ENCODE measurements at regions not wholly inside any gene's neighbourhood (a gene's known extent, or its start where the extent isn't known, plus 50 kb on each side); places are given as distances from the start of the nearest gene placed in this dataset.
"Not testable (repeated sequence)": the region's sequence is repeated elsewhere in the genome, so short reads cannot be mapped to it uniquely, and the experiment has no call there.

- peak; percentile 23 for ATAC-seq
- DNase-seq, result no peak
These were observed 147.2 kb upstream of the SFRP2 start for GRCh38 chr4:153936121-153936520.

GRCh38 chr4:153934688-153935017, 145.8 kb upstream of the SFRP2 start:
- DNase-seq, result no peak
- no peak for ATAC-seq

- no peak for ATAC-seq
- no peak for DNase-seq
These were observed 145.2 kb upstream of the SFRP2 start for GRCh38 chr4:153933915-153934687.

GRCh38 chr4:153931804-153932203, 142.9 kb upstream of the SFRP2 start:
- no peak for ATAC-seq
- DNase-seq, result no peak

GRCh38 chr4:153929675-153930074, 140.8 kb upstream of the SFRP2 start:
- ATAC-seq, result no peak

DNA sequence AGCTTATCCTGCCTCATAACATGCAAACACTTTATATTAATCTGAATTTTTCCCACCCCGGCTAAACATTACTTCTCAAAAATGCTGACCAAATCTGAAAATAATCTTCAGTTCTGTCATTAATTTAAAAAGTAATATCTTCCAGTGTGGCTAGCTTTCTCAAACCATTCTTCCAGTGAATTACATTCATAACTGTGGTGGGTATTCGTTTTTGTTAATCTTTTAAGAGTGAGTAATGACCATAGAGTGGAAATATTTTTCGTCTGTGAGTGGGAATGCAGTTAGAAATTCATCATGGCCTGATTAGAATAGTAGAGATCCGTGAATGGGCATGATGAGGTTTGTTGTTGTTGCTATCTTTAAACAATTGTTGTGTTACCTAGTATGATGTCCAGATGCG, 138.6 kb upstream of the SFRP2 start:
- DNase-seq (no peak), ATAC-seq (no peak)

More at GRCh38 chr4:153929675-153930074, 140.8 kb upstream of the SFRP2 start:
- no peak for DNase-seq

GRCh38 chr4:153922148-153922547, 133.3 kb upstream of the SFRP2 start:
- ATAC-seq, result peak; percentile 48
- no peak for DNase-seq

DNA sequence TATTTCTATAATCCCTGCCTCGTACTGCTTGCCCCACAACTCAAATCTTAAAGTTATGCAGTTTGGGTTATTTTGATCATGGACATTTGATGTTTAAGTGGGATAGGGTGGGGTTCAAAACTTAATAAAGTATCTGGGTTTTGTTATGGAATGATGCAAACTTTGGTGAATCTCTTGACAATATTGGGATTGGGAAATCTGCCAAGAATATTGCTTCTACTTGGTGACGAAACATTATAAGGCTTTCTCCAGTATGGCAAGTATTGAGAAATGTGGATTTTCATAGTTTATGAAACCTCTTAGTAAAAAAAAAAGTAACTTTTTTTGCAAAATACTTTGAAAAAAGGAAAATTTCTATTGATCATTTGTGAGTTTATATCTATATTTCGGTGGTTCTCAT, 130.8 kb upstream of the SFRP2 start:
- ATAC-seq, result no peak
- no peak for DNase-seq

- ATAC-seq (peak; percentile 96), DNase-seq (peak; percentile 54)
These were observed 127.4 kb upstream of the SFRP2 start for GRCh38 chr4:153916273-153916755.

DNA sequence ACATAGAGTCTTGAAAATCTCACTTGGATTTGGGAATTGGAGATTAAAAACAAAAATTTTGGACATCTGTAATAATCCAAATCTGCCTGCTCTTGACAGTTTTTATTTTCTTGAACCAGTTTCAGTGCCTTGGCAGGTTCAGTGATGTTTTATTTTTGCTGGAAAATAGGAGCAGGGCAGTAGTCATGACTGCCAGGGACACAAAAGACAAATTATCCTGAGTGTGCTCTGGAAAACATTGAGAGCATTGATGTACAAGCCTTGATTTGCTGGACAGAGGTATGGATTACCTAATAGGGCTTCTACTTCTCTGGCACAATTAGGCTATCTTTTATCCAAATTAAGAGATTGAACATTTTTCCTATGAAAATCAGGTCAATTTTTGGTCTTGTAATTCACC, 123.4 kb upstream of the SFRP2 start:
- ATAC-seq (no peak), DNase-seq (no peak)

DNA sequence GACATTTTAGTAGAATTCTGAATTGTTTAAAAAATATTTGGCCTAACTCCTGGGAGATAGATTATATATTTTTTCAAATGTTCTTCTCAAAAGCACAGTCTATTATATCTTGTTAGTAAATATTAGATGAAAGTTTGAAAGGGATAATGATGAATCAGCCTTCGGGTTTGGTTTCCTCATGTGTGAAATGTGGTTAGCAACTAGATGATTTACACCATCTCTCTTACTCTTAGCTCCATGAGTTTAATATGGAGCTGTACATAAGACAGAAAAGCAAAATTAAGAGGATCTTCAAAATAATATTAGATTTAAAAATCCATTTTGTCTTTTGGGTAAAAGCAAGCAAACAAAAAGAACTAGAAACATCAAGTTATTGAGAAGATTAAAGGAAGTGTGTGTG, 120.8 kb upstream of the SFRP2 start:
- ATAC-seq, result peak; percentile 65
- no peak for DNase-seq

GRCh38 chr4:153906231-153906630, 117.3 kb upstream of the SFRP2 start:
- ATAC-seq (no peak), DNase-seq (no peak)

DNA sequence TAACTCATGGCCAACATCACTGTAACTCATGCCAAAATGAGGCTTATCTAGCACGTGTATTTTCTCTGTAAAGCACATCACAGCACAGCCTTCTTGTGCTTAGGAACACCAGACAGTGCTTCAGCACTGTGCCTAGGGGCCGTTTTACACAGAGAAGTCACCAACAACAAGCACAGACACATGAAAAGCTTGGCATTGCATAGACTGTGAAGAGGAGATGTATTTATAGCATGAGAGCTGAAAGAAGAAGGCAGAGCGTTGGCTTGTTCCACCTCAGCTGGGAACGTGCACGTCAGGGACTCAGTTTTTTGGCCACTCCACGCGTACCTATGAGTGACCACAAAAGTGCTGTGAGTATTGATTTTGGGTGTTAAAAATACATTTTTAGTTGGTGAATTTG, 116.3 kb upstream of the SFRP2 start:
- ATAC-seq, result no peak
- DNase-seq, result no peak

DNA sequence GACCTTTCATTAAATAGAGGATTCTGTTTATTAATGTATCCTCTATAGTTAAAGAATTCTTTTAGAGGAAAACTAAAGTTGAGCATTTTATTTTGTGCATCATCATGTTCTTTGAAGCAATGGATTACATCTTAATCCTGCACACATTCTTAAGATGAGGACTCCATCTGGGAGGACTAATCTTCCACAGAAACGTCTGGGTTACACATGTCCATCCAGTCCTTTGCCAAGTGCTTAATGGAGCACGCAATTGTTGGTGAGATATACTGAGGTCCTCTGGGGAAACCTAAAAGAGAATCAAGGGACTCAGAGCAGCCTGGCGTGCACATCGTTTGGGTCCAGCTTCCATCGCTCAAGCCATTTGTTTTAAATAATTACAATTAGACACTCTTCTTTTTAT, 115.1 kb upstream of the SFRP2 start:
- no peak for ATAC-seq
- DNase-seq, result no peak

DNA sequence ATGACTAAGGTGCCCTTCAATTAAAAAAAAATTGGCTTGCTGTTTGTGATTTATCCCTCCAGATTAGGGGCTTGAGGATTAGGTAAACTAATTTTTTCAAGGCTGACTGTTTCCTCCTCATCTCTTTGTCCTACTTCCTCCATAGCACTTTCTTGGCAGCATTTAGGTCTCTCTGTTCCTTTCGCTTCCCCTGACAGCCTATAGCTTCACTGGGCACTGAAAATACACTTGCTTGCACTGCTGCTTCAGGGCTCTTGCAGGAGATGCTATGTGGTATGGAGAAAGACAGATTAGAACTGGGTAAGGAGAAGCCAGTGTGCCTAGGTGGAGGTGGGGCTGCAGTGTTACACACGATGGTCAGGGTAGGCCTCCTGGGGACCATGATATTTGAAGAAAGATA, 112.3 kb upstream of the SFRP2 start:
- ATAC-seq (no peak), DNase-seq (no peak)

DNA sequence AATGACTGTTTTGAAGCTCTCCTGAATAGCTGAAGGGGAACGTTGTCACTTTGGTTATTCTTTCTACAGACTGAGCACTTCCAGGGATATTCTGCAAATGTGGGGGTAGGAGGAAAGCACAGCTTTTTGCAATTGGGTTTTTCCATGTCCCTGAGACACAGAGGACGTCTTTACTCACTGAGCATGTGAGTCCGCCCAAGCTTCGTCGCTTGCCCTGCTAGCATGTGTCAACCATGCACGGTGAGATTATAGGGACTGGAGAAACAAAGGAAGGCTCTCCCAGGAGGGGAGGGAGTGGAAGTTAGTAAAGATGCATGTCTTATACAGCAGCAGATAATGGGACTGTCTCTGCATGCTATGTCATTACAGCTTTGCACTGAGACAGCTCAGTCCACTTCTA, 111.5 kb upstream of the SFRP2 start:
- ATAC-seq (no peak), DNase-seq (no peak)

GRCh38 chr4:153890761-153891160, 101.9 kb upstream of the SFRP2 start:
- no peak for ATAC-seq
- no peak for DNase-seq

DNA sequence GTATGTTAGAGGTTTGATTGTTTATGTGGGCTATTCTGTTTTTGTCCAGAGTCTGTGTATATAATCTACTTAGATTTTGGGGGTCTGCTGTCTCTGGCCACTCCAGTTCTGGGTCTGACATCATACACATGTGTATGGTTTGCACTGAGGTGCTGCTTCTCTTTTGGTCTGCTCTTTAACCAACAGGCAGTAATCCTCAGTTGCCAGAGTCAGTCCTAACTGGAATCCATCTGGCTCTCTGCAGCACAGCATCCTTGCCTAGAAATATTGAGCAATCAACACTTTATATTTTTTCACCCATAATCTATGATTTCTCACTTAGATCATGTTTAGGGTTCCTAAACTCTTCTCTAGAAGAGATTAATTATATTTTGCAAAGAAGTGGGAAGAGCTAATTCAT, 98.3 kb upstream of the SFRP2 start:
- ATAC-seq (no peak), DNase-seq (no peak)

DNA sequence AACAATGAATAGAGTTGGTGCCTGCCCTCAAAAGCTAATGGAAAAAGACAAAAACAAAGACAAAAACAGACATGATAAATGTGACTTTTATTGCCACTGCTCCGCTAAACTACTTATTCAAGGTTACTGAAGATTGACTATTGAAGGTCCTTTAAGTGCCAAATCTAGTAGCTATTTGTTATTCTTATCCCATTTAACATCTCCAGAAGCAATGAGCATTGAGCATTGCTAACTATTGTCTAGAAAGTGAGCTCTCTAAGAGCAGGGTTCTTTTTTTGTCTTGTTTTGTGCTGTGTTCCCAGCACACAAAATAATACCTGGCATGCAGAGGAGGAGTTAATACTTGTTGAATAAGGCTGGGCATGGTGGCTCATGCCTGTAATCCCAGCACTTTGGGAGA, 95.4 kb upstream of the SFRP2 start:
- DNase-seq, result no peak
- ATAC-seq, result no peak

DNA sequence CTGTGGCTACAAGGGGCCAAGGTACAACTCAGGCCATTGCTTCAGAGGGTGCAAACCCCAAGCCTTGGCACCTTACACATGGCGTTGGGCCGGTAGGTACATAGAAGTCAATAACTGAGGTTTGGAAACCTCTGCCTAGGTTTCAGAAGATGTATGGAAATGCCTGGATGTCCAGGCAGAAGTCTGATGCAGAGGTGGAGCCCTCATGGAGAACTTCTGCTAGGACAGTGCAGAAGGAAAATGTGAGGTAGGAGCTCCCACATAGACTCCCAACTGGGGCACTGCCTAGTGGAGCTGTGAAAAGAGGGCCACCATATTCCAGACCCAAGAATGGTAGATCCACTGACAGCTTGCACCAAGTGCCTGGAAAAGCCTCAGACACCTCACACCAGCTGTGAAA, 92.1 kb upstream of the SFRP2 start:
- ATAC-seq (no peak), DNase-seq (no peak)

- ATAC-seq (no peak), DNase-seq (no peak)
These were observed 89.0 kb upstream of the SFRP2 start for GRCh38 chr4:153877898-153878297.

- ATAC-seq, result no peak
- no peak for DNase-seq
These were observed 84.9 kb upstream of the SFRP2 start for GRCh38 chr4:153873741-153874140.

DNA sequence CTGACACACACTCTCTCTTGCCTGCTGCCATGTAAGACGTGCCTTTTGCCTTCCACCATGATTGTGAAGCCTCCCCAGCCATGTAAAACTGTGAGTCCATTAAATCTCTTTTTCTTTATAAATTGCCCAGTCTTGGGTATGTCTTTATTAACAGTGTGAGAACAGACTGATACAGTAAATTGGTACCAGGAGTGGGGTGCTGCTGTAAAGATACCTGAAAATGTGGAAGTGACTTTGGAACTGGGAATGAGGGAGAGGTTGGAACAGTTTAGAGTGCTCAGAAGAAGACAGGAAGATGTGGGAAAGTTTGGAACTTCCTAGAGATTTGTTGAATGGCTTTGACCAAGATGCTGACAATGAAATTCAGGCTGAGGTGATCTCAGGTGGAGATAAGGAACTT, 77.9 kb upstream of the SFRP2 start:
- DNase-seq, ATAC-seq: not testable (repeated sequence)

GRCh38 chr4:153852501-153852900, 63.6 kb upstream of the SFRP2 start:
- no peak for DNase-seq
- no peak for ATAC-seq

Measured in stimulated activated naive CD8-positive, alpha-beta T cell treated with anti-CD3 and anti-CD28 coated beads, Interleukin-15, Interleukin-2, amounts not matched to agents 100 U/mL and 50 U/mL, for 24 hours (primary cell).